HEK293T (cell line): ENCODE measurements at regions not wholly inside any gene's neighbourhood (a gene's known extent, or its start where the extent isn't known, plus 50 kb on each side); places are given as distances from the start of the nearest gene placed in this dataset.
A peak's percentile ranks its signal among the peaks of the same experiment; 100 is the strongest.

Experiments used
- CTCF ChIA-PET: fragments of 350-600 bp; formaldehyde crosslinking; extraction: SDS; loops from one replicate; lab custom pipeline; 2021; ENCODE audit warnings: antibody characterized with exemption, inconsistent platforms; lab: Yijun Ruan, JAX
- POLR2A ChIA-PET: fragments of 350-600 bp; formaldehyde crosslinking; extraction: SDS; loops from one replicate; lab custom pipeline; 2020; ENCODE audit warnings: antibody characterized with exemption, inconsistent platforms; lab: Yijun Ruan, JAX
- DNase-seq: peaks from one replicate; pipeline ENCODE4 v3.0.0; 2012; ENCODE audit warnings: mixed read lengths; ENCODE audit errors: extremely low spot score
- ARNT ChIP-seq: fragments of 450-650 bp; IDR thresholded peaks from 2 replicates; pipeline ENCODE4 v1.6.1; 2017; ENCODE audit warnings: mild to moderate bottlenecking
- BHLHE40 ChIP-seq: fragments of 450-650 bp; IDR thresholded peaks from 2 replicates; pipeline ENCODE4 v1.6.1; 2016; ENCODE audit warnings: mild to moderate bottlenecking, moderate library complexity, borderline replicate concordance
- CTBP1 ChIP-seq: fragments of 450-650 bp; IDR thresholded peaks from 2 replicates; pipeline ENCODE4 v1.6.1; 2016; ENCODE audit warnings: borderline replicate concordance
- ELF4 ChIP-seq: fragments of 450-650 bp; IDR thresholded peaks from 2 replicates; pipeline ENCODE4 v1.6.1; 2017; ENCODE audit warnings: antibody characterized with exemption
- FOXA1 ChIP-seq: fragments of 450-650 bp; IDR thresholded peaks from 2 replicates; pipeline ENCODE4 v1.6.1; 2016; ENCODE audit warnings: mild to moderate bottlenecking
- FOXK2 ChIP-seq: fragments of 450-650 bp; IDR thresholded peaks from 2 replicates; pipeline ENCODE4 v1.6.1; 2016; ENCODE audit warnings: mild to moderate bottlenecking
- FOXM1 ChIP-seq: fragments of 450-650 bp; IDR thresholded peaks from 2 replicates; pipeline ENCODE4 v1.6.1; 2017; ENCODE audit warnings: mild to moderate bottlenecking, borderline replicate concordance
- HDGF ChIP-seq: fragments of 450-650 bp; IDR thresholded peaks from 2 replicates; pipeline ENCODE4 v1.6.1; 2017; ENCODE audit warnings: antibody characterized with exemption, borderline replicate concordance
- L3MBTL2 ChIP-seq: fragments of 450-650 bp; conservative IDR thresholded peaks from 2 replicates; pipeline ENCODE4 v1.6.1; 2016; ENCODE audit warnings: mild to moderate bottlenecking
- LEF1 ChIP-seq: fragments of 450-650 bp; IDR thresholded peaks from 2 replicates; pipeline ENCODE4 v1.6.1; 2017; ENCODE audit warnings: mild to moderate bottlenecking, borderline replicate concordance
- NFRKB ChIP-seq: fragments of 450-650 bp; IDR thresholded peaks from 2 replicates; pipeline ENCODE4 v1.6.1; 2016; ENCODE audit warnings: mild to moderate bottlenecking, moderate library complexity
- SP1 ChIP-seq: fragments of 450-650 bp; IDR thresholded peaks from 2 replicates; pipeline ENCODE4 v1.6.1; 2017
- SUZ12 ChIP-seq: fragments of 450-650 bp; IDR thresholded peaks from 2 replicates; pipeline ENCODE4 v1.6.1; 2016; ENCODE audit warnings: mild to moderate bottlenecking
- TARDBP ChIP-seq: fragments of 450-650 bp; IDR thresholded peaks from 2 replicates; pipeline ENCODE4 v1.6.1; 2016
- ZNF384 ChIP-seq: fragments of 450-650 bp; IDR thresholded peaks from 2 replicates; pipeline ENCODE4 v1.6.1; 2016
- TF ChIP-seq, protein P1 (sequence below): fragments of 450-650 bp; IDR thresholded peaks from 2 replicates; pipeline ENCODE4 v1.6.1; 2016

DNA sequence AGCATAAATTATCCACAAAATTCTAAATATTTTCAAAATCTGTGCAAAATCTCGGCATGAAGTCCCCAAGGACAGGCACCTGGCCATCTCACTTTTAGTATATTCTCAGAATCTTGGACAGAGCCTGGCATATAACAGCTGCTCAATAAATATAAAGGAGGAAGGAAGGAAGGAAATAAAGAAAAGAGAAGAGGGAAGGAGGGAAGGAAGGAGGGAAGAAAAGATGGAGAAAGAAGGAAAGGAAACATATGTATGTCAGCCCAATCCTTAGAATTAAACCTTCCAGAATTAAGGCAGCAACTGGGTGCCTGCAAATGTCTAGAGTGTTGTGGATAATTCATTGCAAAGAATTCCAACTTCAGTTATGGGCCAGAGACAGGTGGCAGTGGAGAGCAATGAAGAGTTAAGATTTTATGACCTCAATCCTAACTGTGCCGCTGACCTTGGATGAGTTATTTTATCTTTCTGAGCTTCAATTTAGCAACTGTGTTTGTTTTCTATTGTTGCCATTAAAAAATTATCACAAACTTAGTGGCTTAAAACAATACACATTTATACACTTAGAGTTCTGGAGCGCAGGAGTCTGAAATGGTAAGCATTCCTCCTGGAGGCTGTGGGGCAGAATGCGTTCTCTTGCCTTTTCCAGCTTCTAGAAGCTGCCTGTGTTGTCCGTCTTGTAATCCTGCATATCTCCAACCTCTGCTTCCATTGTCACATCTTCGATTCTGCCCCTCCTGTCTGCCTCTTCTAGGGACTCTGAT lies 200.9 kb upstream of the MSX2 start:
- no peak for DNase-seq
- TF ChIP-seq TARDBP (no peak), FOXA1 (no peak), ELF4 (no peak), NFRKB (no peak), ZNF384 (no peak), FOXM1 (no peak), SP1 (no peak), ARNT (no peak), L3MBTL2 (no peak)
- TF ChIP-seq, protein P1, sequence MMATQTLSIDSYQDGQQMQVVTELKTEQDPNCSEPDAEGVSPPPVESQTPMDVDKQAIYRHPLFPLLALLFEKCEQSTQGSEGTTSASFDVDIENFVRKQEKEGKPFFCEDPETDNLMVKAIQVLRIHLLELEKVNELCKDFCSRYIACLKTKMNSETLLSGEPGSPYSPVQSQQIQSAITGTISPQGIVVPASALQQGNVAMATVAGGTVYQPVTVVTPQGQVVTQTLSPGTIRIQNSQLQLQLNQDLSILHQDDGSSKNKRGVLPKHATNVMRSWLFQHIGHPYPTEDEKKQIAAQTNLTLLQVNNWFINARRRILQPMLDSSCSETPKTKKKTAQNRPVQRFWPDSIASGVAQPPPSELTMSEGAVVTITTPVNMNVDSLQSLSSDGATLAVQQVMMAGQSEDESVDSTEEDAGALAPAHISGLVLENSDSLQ, result no peak
- ChIA-PET POLR2A (no interaction called here), CTCF (interaction anchor here (0.6 to 3.0 kb wide), 7 partner anchors 14 to 686 kb away, joined by 3 to 14 read pairs (median 5); no protein-coding TSS in a partner anchor)

DNA sequence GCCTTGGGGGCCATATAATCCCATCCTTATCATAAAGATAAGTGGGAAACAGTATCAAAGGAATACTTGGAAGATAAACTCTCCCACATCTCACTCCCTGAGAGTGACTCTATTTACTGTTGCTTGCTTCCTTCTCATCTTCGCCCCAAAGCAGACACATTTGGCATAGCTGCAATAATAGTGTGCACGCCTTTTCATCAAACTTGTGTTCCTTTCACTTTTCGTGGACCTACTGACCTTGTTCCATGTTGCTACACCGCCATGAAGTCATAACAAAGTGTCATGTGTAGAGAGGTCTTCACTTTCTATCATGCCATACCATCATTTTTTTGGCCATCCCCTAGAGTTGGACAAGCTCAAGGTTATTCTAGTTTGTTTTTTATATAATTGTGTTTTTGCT lies 200.0 kb upstream of the MSX2 start:
- CTCF ChIA-PET, result interaction anchor here (1.2 to 3.0 kb wide), 3 partner anchors 28 to 105 kb away, joined by 3 to 14 read pairs (median 6); no protein-coding TSS in a partner anchor
- DNase-seq, result no peak
- POLR2A ChIA-PET, result no interaction called here
- TF ChIP-seq ARNT, result no peak
- no peak for TF ChIP-seq FOXM1
- TF ChIP-seq ELF4, result no peak
- TF ChIP-seq BHLHE40, result no peak
- TF ChIP-seq, protein P1, result no peak
- TF ChIP-seq SP1, result no peak
- no peak for TF ChIP-seq NFRKB
- no peak for TF ChIP-seq L3MBTL2
- no peak for TF ChIP-seq ZNF384
- TF ChIP-seq LEF1, result no peak
- no peak for TF ChIP-seq SUZ12
- TF ChIP-seq FOXK2, result no peak
- TF ChIP-seq HDGF, result no peak
- no peak for TF ChIP-seq FOXA1
- TF ChIP-seq CTBP1, result no peak
- no peak for TF ChIP-seq TARDBP

DNA sequence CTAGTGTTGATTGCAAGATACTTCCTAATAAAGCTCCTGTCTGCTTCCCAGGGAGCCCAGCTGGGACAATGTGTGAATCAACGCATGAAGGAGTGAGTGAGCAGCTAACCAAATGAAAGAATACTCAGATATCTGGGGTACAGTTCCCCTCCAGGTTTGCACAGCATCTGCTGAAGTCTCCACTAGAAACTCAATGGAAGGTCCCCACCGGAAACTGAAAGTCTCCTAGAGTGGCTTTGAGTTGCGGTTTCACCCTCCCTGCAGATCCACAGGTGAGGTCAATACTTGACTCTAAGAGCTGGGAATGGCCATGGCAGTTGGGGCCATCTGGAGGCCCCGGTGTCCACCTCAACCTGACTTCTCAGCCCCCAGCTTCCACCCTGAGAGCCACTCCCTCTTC lies 198.2 kb upstream of the MSX2 start:
- ChIA-PET CTCF (interaction anchor here (0.6 kb wide), 1 partner anchor 202 kb away, joined by 3 read pairs; no protein-coding TSS in a partner anchor), POLR2A (no interaction called here)
- TF ChIP-seq, protein P1, result no peak
- TF ChIP-seq FOXM1, result no peak
- no peak for TF ChIP-seq SP1
- no peak for TF ChIP-seq L3MBTL2
- TF ChIP-seq TARDBP, result no peak
- no peak for DNase-seq

DNA sequence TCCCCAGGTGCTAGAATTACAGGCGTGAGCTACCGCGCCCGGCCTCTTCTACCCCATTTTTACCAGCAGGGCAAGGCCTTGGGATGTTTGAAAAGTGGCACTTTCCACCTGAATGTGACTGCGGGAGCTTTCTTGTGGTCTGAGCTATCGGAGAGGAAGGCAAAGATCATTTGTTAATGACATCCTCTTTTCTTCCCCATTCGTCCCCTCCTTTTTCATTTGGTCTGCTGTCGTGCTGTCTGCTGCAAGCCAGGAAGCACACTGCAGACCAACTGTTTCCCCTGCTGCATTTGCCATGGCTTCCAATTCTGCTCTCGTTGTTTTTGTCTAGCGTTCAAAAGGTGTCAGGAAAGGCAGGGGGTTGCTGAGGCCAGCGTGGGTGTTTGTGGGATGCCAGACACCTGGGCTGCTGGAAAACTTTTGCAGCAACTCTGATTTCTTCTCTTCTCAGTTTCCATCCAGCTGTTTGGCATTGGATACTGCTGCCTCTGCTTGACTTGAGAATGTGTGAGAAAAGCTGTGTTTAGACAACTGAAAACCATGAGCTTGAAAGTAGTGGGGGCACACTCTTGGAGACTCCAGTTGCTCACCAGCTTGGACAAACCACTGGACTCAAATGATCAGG lies 196.4 kb upstream of the MSX2 start:
- ChIA-PET CTCF (interaction anchor here (2.0 kb wide), 1 partner anchor 109 kb away, joined by 6 read pairs; no protein-coding TSS in a partner anchor), POLR2A (no interaction called here)
- TF ChIP-seq SP1 (no peak), BHLHE40 (no peak), FOXA1 (no peak), ELF4 (no peak), SUZ12 (no peak), LEF1 (no peak), FOXM1 (no peak), ARNT (no peak)
- no peak for DNase-seq

DNA sequence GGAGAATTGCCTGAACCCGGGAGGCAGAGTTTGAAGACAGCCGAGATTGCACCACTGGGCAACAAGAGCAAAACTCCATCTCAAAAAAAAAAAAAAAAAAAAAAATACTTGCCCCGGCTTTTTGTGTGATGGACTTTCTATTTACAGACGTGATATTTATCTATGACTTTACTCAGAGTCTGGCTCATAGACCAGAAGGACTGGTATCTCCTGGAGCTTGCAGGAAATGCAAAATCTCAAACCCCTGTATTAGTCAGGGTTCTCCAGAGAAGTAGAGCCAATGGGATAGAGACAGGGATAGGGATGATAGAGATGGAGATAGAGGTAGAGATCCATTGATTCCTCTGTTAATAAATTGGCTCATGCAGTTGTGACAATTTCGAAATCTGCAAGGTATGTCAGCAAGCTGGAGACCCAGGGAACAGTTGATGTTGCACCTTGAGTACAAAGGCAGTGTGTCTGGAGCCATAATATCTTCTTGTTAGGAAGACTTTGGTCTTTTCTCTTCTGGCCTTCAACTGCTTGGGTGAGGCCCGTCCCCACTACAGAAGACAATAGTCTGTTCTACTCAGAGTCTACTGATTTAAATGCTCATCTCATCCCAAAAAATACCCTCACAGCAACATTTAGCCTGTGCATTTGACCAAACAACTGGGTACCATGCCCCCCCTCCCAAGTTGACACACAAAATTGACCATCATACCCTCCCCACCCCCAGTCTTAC lies 195.4 kb upstream of the MSX2 start:
- no peak for DNase-seq
- CTCF ChIA-PET, result interaction anchor here (2.0 kb wide), 1 partner anchor 110 kb away, joined by 6 read pairs; no protein-coding TSS in a partner anchor
- TF ChIP-seq FOXK2, result no peak
- TF ChIP-seq ZNF384, result 0 out of 2 replicates have a peak, but pooled peaks have one; percentile 6
- no peak for TF ChIP-seq CTBP1
- POLR2A ChIA-PET, result no interaction called here
